GM18870 (cell line): ENCODE measurements at regions not wholly inside any gene's neighbourhood (a gene's known extent, or its start where the extent isn't known, plus 50 kb on each side); places are given as distances from the start of the nearest gene placed in this dataset.
"Not testable (repeated sequence)": the region's sequence is repeated elsewhere in the genome, so short reads cannot be mapped to it uniquely, and the experiment has no call there.

Experiments used
- ATAC-seq: cut with Tn5 transposase; IDR thresholded peaks from one replicate; pipeline ENCODE4 v1.9.1; 2021; ENCODE audit warnings: moderate library complexity; ENCODE audit not compliant: unreplicated experiment

DNA sequence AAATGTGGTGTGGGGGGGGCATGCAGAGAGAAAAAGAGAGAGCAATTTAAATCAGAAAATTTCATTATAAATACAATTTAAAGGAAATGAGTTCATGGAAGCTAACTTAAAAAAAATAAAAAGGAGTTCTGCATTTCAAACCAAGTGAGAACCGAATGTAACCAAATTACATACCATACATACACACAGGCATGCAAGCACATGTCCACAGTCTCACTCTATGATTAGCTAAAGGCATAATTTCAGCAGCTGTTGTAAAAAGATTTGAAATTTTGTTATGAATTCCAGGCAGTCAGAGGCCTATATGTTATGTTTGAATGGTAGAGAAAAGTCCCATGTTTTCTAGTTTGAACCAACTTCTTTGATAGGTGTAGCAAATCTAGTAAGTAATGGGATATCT is 611.6 kb upstream of the ADGRL3 start:
- ATAC-seq: no peak

- ATAC-seq: no peak
Observed at GRCh38 chr4:60589425-60589824, 610.7 kb upstream of the ADGRL3 start.

DNA sequence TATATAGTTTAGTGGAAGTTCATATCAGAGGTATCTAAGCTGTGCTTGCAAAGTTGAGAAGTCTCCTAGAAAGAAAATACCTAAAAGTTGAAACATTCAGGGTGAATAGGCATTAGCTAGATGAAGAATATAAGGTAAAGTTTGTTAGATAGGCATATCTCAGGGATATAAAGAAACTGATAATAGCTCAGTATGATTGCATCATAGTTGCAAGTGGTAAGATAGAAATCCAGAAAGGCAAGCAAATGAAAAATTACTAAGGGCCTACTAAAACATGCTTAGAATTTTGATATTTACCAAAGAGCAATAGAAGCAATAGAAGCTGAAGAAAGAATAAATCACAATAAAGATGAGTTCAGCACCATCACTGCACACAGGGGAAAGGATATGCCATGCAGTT is 610.0 kb upstream of the ADGRL3 start:
- ATAC-seq: no peak

DNA sequence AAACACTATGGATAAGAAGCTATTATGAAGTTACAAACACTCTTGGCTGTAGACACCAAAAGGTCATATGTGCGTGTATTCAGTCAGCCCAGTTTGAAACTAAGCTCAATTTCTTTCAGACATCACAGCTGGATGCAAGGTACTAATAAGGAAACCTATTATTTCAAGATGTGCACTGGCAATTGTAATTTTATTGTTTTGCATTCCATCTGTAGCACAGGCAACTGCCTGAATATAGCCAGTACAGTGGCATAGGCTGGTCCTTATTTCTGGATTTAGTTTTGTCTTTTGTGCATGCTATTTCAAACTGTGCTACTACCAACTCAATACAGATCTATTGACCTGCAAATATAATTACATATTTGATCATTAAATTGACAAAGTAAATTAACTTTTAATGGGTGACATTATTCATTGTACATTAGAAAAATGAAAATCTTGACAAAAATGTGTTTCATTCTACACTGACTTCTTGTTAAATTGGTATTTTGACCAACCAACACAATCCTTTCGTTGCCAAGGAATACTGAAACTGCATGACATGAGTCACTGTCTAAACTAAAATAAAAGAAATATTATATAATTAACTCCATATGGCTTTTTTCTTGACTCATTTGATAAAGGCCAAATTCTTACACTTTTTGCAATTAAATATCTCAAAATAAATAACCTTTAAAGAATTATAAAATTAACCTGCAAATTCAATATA is 594.3 kb upstream of the ADGRL3 start:
- no peak for ATAC-seq

GRCh38 chr4:60611762-60612496 is 588.2 kb upstream of the ADGRL3 start:
- ATAC-seq: no peak

GRCh38 chr4:60617731-60618130 is 582.4 kb upstream of the ADGRL3 start:
- no peak for ATAC-seq

GRCh38 chr4:60619531-60620305 is 580.4 kb upstream of the ADGRL3 start:
- no peak for ATAC-seq

GRCh38 chr4:60637976-60638375 is 562.1 kb upstream of the ADGRL3 start:
- ATAC-seq: no peak

DNA sequence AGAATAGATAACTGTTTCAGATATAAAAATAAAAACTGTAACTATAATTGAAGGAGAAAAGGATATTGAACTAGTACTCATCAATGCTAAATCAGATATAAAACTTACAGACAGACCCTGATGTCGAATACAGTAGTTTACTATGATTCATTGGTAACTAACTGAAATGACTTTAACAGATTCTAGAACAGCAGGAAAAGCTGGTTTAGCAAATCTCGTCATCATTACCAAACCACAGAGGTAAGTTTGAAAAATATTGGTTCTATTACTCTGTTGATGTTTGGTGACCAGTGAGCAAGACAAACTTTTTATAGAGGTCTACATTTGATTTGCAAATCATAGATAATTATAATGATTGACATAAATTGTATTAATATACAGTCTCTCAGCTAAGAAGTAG is 551.4 kb upstream of the ADGRL3 start:
- ATAC-seq: no peak

DNA sequence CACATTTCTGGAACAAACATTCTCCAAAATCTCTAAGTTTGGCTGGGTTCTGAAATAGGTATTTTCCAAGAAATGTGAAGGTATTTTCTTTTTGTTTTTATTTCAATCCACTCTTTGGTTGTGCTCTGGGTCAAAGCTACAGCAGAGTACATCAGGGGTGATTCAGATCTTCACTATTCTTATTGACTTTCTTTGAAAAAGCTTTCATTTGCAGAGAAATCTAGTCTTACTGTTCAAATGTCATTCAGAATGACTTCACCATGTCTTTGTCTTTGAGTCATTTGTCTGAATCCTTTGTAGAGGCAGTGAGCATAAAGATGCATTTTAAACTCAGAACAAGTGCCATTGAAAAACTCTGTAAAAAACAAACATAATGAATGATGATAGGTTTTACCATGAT is 547.2 kb upstream of the ADGRL3 start:
- ATAC-seq: no peak

GRCh38 chr4:60655356-60655755 is 544.8 kb upstream of the ADGRL3 start:
- no peak for ATAC-seq

- ATAC-seq: no peak
Observed at GRCh38 chr4:60656171-60656570, 544.0 kb upstream of the ADGRL3 start.

- ATAC-seq: no peak
Observed at GRCh38 chr4:60657041-60657440, 543.1 kb upstream of the ADGRL3 start.

DNA sequence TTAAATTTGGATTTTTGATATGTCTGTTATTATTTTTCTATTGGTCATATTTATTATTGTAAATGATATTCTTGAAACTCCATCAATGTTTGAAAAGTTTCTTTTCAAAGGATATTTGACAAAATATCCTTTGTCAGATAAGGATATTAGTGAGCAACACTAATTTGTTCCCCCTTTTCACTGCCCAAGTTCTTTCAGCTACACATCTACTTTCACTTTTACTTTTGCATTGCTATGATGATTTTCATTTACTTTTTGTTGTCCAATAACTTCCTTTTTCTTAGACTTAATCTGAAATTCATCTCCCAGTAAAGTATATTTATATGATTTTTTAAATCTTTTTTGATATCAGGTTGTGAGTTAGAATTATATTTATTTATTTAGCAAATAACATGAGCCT is 542.3 kb upstream of the ADGRL3 start:
- ATAC-seq: no peak

- no peak for ATAC-seq
Observed at GRCh38 chr4:60663769-60664168, 536.4 kb upstream of the ADGRL3 start.

DNA sequence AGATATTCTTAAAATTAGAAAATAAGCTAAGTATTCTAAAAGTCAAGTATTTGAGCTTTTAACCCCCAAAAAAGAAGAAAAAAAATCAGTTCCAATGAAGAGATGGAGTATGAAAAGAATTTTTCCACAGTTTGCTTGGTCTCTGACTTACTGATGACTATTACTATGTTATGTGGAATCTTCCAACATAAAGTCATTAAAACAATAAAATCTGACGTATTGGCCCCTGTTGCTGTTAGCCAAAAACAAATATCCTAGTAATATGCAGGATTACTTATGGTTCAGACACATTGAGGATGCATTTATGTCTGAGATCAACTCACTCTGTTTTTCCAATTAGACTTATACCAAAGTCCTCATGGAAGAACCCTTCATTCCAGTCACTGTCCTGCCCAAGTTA is 517.2 kb upstream of the ADGRL3 start:
- no peak for ATAC-seq

- no peak for ATAC-seq
Observed at GRCh38 chr4:60683357-60683756, 516.8 kb upstream of the ADGRL3 start.

DNA sequence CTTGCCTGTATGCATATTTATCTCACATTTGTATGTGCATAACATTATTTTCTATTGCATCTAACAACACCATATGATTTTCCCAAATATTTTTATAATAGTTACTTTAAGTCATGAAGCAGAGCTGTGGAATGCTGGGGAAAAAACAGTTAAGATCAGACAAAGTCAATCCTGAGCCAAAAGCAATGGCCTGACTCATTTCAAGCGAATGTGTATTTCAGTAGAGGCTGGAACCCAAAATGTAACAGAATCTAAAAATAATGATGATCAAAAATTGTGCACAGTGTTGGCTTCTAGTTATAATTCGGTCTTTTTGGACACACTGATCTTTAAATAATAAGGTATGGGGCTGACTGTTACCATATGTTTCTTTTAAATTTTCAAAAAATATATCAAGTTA is 516.2 kb upstream of the ADGRL3 start:
- no peak for ATAC-seq

- ATAC-seq: not testable (repeated sequence)
Observed at GRCh38 chr4:60696062-60696461, 504.1 kb upstream of the ADGRL3 start.

DNA sequence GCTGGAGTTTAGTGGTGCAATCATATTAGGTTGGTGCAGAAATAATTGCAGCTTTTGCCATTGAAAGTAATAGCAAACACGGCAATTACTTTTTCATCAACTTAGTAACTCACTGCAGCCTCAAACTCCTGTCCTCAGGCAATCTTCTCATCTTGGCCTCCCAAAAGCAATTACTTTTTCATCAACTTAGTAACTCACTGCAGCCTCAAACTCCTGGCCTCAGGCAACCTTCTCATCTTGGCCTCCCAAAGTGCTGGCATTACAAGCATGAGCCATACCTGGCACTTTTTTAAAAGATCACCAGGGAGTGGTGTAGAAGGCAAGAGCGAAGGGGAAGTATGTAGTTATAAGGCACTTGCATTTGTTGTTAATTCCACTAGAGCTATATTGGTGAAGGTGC is 491.1 kb upstream of the ADGRL3 start:
- ATAC-seq: no peak

- no peak for ATAC-seq
Observed at GRCh38 chr4:60718874-60719273, 481.3 kb upstream of the ADGRL3 start.

DNA sequence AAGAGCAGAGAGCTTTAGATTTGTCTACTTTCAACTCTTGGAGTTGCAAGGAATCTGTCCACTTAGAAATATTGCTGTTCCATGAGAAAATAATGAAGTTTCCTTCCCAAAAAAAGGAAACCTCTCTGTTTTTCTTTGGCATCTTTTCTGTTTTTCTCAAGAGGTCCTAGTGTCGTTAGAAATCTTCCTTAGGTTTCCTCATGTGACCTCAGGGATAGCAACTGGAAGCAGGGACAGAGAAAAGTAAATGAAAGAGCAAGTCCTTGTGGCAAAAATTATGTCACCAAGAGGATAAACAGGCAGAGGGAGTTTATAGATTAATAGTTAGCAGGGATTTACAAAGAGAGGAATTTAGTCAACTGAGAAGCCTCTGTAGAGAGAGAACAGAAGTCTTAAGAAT is 478.4 kb upstream of the ADGRL3 start:
- no peak for ATAC-seq
